Sigmoid colon (tissue), 6 donors: ENCODE measurements at regions not wholly inside any gene's neighbourhood (a gene's known extent, or its start where the extent isn't known, plus 50 kb on each side); places are given as distances from the start of the nearest gene placed in this dataset.

Source experiments
- DNase-seq: peaks from one replicate; pipeline ENCODE4 v3.0.0-alpha.2; 2019
- H3K27ac ChIP-seq, 4 donors: fragments of 200-600 bp; sonication (generic); one replicate each; pipeline ENCODE4 v1.5.1; 2016 to 2019; ENCODE audit warnings: mild to moderate bottlenecking in 1 of 4
- H3K27me3 ChIP-seq, 3 donors: fragments of 200-600 bp; sonication (generic); one replicate each; pipeline ENCODE4 v1.5.1; 2019; ENCODE audit warnings: mild to moderate bottlenecking in 1 of 3
- H3K36me3 ChIP-seq, 4 donors: fragments of 200-600 bp; sonication (generic); one replicate each; pipeline ENCODE4 v1.5.1; 2016 to 2019
- H3K4me1 ChIP-seq, 4 donors: fragments of 200-600 bp; sonication (generic); one replicate each; pipeline ENCODE4 v1.5.1; 2017 to 2019
- H3K4me3 ChIP-seq, 4 donors: fragments of 200-600 bp; sonication (generic); one replicate each; pipeline ENCODE4 v1.5.1; 2017 to 2019; ENCODE audit warnings: mild to moderate bottlenecking in 2 of 4, moderate library complexity in 1 of 4
- H3K9me3 ChIP-seq, 4 donors: fragments of 200-600 bp in 3 of 4; sonication (generic) in 3 of 4; one replicate each; pipeline versions ENCODE4 v1.5.1 to v1.6.1; 2013 to 2019
- CTCF ChIP-seq, 4 experiments: fragments of 450-650 bp in 3 of 4; fragments of 200-600 bp in 1 of 4; IDR thresholded peaks; one replicate each; pipeline ENCODE4 v1.5.1; 2016 to 2019; ENCODE audit warnings: antibody characterized with exemption in 4 of 4, mild to moderate bottlenecking in 3 of 4, moderate library complexity in 2 of 4
- EP300 ChIP-seq, 4 donors: sonication (generic); formaldehyde crosslinking; IDR thresholded peaks; one replicate each; pipeline ENCODE4 v1.6.1; 2017; ENCODE audit warnings: antibody characterized with exemption in 4 of 4
- POLR2A ChIP-seq, 2 donors: fragments of 450-650 bp; IDR thresholded peaks; one replicate each; pipeline ENCODE4 v1.6.1; 2016; ENCODE audit warnings: antibody characterized with exemption in 2 of 2, mild to moderate bottlenecking in 2 of 2, moderate library complexity in 2 of 2
- POLR2AphosphoS5 ChIP-seq, 4 donors: sonication (generic); formaldehyde crosslinking; IDR thresholded peaks; one replicate each; pipeline ENCODE4 v1.6.1; 2017; ENCODE audit warnings: antibody characterized with exemption in 4 of 4
- WGBS, 2 donors: extraction: QIAGEN DNeasy Blood & Tissue Kit; methylation state at CpG; one replicate each; pipeline ENCODE4 v1.1.7; 2013; 5-methylcytosine and 5-hydroxymethylcytosine counted together
- intact Hi-C: fragments of 100-400 bp; cut with DNase I; formaldehyde crosslinking; loops from one replicate; pipeline ENCODE4 v1.15.1; 2023
- donor health status: healthy with polysubstance abuse.
- donor health status: healthy.

GRCh38 chr2:106975641-106976040 lies 89.7 kb upstream of the ST6GAL2 start:
- H3K27me3 ChIP-seq, result no peaks in the 10 kb centered on the region
- intact Hi-C loops, result no loop called here
- no peak overlapping the region for H3K27ac ChIP-seq
- H3K36me3 ChIP-seq, result no peaks in the 10 kb centered on the region
- no peak for DNase-seq
- H3K4me1 ChIP-seq, result peaks cover 0 to 4% (median 0%) of the 10 kb centered on the region in 4 donors
- 92 to 93% methylated on average over 1 of the region's 1 CpG for WGBS, 2 donors
- TF ChIP-seq EP300 (IDR thresholded peaks at IDR 0.05) (no peak), CTCF (IDR thresholded peaks at IDR 0.05) (no peak), POLR2AphosphoS5 (IDR thresholded peaks at IDR 0.05) (no peak), POLR2A (IDR thresholded peaks at IDR 0.05) (no peak)
- H3K9me3 ChIP-seq, result no peaks in the 10 kb centered on the region
- H3K4me3 ChIP-seq, result no peak overlapping the region

- DNase-seq, result no peak
Measured at GRCh38 chr2:106976548-106976947, 90.6 kb upstream of the ST6GAL2 start.

GRCh38 chr2:106977717-106978116 lies 91.8 kb upstream of the ST6GAL2 start:
- intact Hi-C loops, result no loop called here
- no peak for DNase-seq
- peaks cover 0 to 2% (median 0%) of the 10 kb centered on the region in 4 donors for H3K4me1 ChIP-seq
- no peak overlapping the region for H3K4me3 ChIP-seq
- TF ChIP-seq POLR2AphosphoS5 (IDR thresholded peaks at IDR 0.05), result no peak
- no peak for TF ChIP-seq POLR2A (IDR thresholded peaks at IDR 0.05)
- no peak for TF ChIP-seq EP300 (IDR thresholded peaks at IDR 0.05)
- no peak for TF ChIP-seq CTCF (IDR thresholded peaks at IDR 0.05)
- H3K9me3 ChIP-seq, result no peaks in the 10 kb centered on the region
- WGBS, 2 donors, result 13 to 69% methylated on average over 3 of the region's 3 CpGs
- no peaks in the 10 kb centered on the region for H3K36me3 ChIP-seq
- H3K27me3 ChIP-seq, result no peaks in the 10 kb centered on the region
- H3K27ac ChIP-seq, result no peak overlapping the region

More at GRCh38 chr2:106976548-106976947, 90.6 kb upstream of the ST6GAL2 start:
- Histone ChIP-seq H3K27me3 (no peaks in the 10 kb centered on the region), H3K4me1 (peaks cover 0 to 4% (median 0%) of the 10 kb centered on the region in 4 donors), H3K9me3 (no peaks in the 10 kb centered on the region), H3K4me3 (no peak overlapping the region), H3K36me3 (no peaks in the 10 kb centered on the region), H3K27ac (no peak overlapping the region)
- intact Hi-C loops, result no loop called here
- TF ChIP-seq EP300 (IDR thresholded peaks at IDR 0.05) (no peak), POLR2A (IDR thresholded peaks at IDR 0.05) (no peak), CTCF (IDR thresholded peaks at IDR 0.05) (no peak), POLR2AphosphoS5 (IDR thresholded peaks at IDR 0.05) (no peak)
- WGBS, 2 donors, result 80 to 83% methylated on average over 6 of the region's 6 CpGs

- Histone ChIP-seq H3K36me3 (no peaks in the 10 kb centered on the region), H3K4me1 (no peaks in the 10 kb centered on the region), H3K27ac (no peak overlapping the region), H3K9me3 (no peaks in the 10 kb centered on the region), H3K27me3 (no peaks in the 10 kb centered on the region), H3K4me3 (no peak overlapping the region)
- intact Hi-C loops, result no loop called here
- DNase-seq, result no peak
- TF ChIP-seq CTCF (IDR thresholded peaks at IDR 0.05) (no peak), POLR2AphosphoS5 (IDR thresholded peaks at IDR 0.05) (no peak), EP300 (IDR thresholded peaks at IDR 0.05) (no peak), POLR2A (IDR thresholded peaks at IDR 0.05) (no peak)
- WGBS, 2 donors, result 24 to 75% methylated on average over 13 of the region's 13 CpGs
Measured at GRCh38 chr2:106978647-106979046, 92.7 kb upstream of the ST6GAL2 start.

GRCh38 chr2:106981491-106981890 lies 95.5 kb upstream of the ST6GAL2 start:
- no peaks in the 10 kb centered on the region for H3K36me3 ChIP-seq
- H3K27me3 ChIP-seq, result no peaks in the 10 kb centered on the region
- WGBS, 2 donors, result 81 to 88% methylated on average over 1 of the region's 1 CpG
- H3K4me3 ChIP-seq, result no peak overlapping the region
- TF ChIP-seq POLR2A (IDR thresholded peaks at IDR 0.05), result no peak
- no peak for TF ChIP-seq CTCF (IDR thresholded peaks at IDR 0.05)
- no peak for TF ChIP-seq POLR2AphosphoS5 (IDR thresholded peaks at IDR 0.05)
- no peak for TF ChIP-seq EP300 (IDR thresholded peaks at IDR 0.05)
- no peak for DNase-seq
- no peaks in the 10 kb centered on the region for H3K9me3 ChIP-seq
- H3K27ac ChIP-seq, result no peak overlapping the region
- H3K4me1 ChIP-seq, result no peaks in the 10 kb centered on the region
- intact Hi-C loops, result no loop called here
